WTC11 (cell line): ENCODE measurements at regions not wholly inside any gene's neighbourhood (a gene's known extent, or its start where the extent isn't known, plus 50 kb on each side); places are given as distances from the start of the nearest gene placed in this dataset.

Experiments used
- ATAC-seq: fragments of 200-7000 bp; cut with Tn5 transposase; 2 replicates; pipeline ENCODE4 v1.10.0; 2021; ENCODE audit warnings: mild to moderate bottlenecking, moderate library complexity
- CTCF ChIA-PET: fragments of 300-600 bp; sonication (Branson Sonifier 250); formaldehyde crosslinking; loops from one replicate; lab custom pipeline; 2021; ENCODE audit warnings: antibody characterized with exemption; lab: Charles Lee
- POLR2A ChIA-PET: fragments of 350-600 bp; sonication (Branson Sonifier 250); formaldehyde crosslinking; loops from one replicate; lab custom pipeline; 2021; ENCODE audit warnings: antibody characterized with exemption; lab: Charles Lee
- DNase-seq: peaks from one replicate; pipeline ENCODE4 v3.0.0; 2021; ENCODE audit warnings: low spot score
- H3K27ac Mint-ChIP-seq: 2 replicates; pipeline ENCODE4 v1.8.0; 2021; ENCODE audit warnings: mixed read lengths
- H3K27me3 Mint-ChIP-seq: 2 replicates; pipeline ENCODE4 v1.8.0; 2021; ENCODE audit warnings: low read depth, mild to moderate bottlenecking, moderate library complexity, mixed read lengths
- H3K36me3 Mint-ChIP-seq: 2 replicates; pipeline ENCODE4 v1.8.0; 2021; ENCODE audit warnings: mixed read lengths
- H3K4me1 Mint-ChIP-seq: 2 replicates; pipeline ENCODE4 v1.8.0; 2022; ENCODE audit warnings: mixed read lengths
- H3K4me3 Mint-ChIP-seq: 2 replicates; pipeline ENCODE4 v1.8.0; 2021; ENCODE audit warnings: mild to moderate bottlenecking, moderate library complexity, mixed read lengths
- H3K9me3 Mint-ChIP-seq: 2 replicates; pipeline ENCODE4 v1.8.0; 2021; ENCODE audit warnings: mixed read lengths
- ATF2 ChIP-seq: sonication (generic); formaldehyde crosslinking; IDR thresholded peaks from 2 replicates; pipeline ENCODE4 v1.8.1; 2022; ENCODE audit warnings: low read depth, missing genetic modification reagents, borderline replicate concordance
- CREM ChIP-seq: sonication (generic); formaldehyde crosslinking; IDR thresholded peaks from 2 replicates; pipeline ENCODE4 v1.8.1; 2022; ENCODE audit warnings: mild to moderate bottlenecking, missing genetic modification reagents, moderate library complexity
- ESRRA ChIP-seq: sonication (generic); formaldehyde crosslinking; IDR thresholded peaks from 2 replicates; pipeline ENCODE4 v1.8.1; 2022; ENCODE audit warnings: mild to moderate bottlenecking, missing genetic modification reagents, borderline replicate concordance
- FOXJ3 ChIP-seq: sonication (generic); formaldehyde crosslinking; IDR thresholded peaks from 2 replicates; pipeline ENCODE4 v1.9.0; 2021; ENCODE audit warnings: missing genetic modification reagents, mild to moderate bottlenecking, borderline replicate concordance
- GABPB1 ChIP-seq: sonication (generic); formaldehyde crosslinking; IDR thresholded peaks from 2 replicates; pipeline ENCODE4 v1.8.1; 2023; ENCODE audit warnings: mild to moderate bottlenecking, missing genetic modification reagents
- HMGXB4 ChIP-seq: sonication (generic); formaldehyde crosslinking; IDR thresholded peaks from 2 replicates; pipeline ENCODE4 v1.8.1; 2023; ENCODE audit warnings: mild to moderate bottlenecking, moderate library complexity, missing genetic modification reagents
- IRF2 ChIP-seq: sonication (generic); formaldehyde crosslinking; IDR thresholded peaks from 2 replicates; pipeline ENCODE4 v1.8.0; 2022; ENCODE audit warnings: low read depth, missing genetic modification reagents, borderline replicate concordance
- MXD4 ChIP-seq: fragments of 250-450 bp; sonication (Bioruptor Pico); IDR thresholded peaks from 2 replicates; pipeline ENCODE4 v1.8.0; 2021; ENCODE audit warnings: mild to moderate bottlenecking, moderate library complexity, borderline replicate concordance
- NFE2L1 ChIP-seq: sonication (generic); formaldehyde crosslinking; IDR thresholded peaks from 2 replicates; pipeline ENCODE4 v1.8.1; 2023; ENCODE audit warnings: missing genetic modification reagents
- NR3C1 ChIP-seq: sonication (generic); formaldehyde crosslinking; conservative IDR thresholded peaks from 2 replicates; pipeline ENCODE4 v1.8.1; 2023; ENCODE audit warnings: low read depth, mild to moderate bottlenecking, missing genetic modification reagents
- RORB ChIP-seq: fragments of 250-450 bp; sonication (Bioruptor Pico); IDR thresholded peaks from 2 replicates; pipeline ENCODE4 v1.9.0; 2021; ENCODE audit warnings: mild to moderate bottlenecking
- SMAD4 ChIP-seq: sonication (generic); formaldehyde crosslinking; IDR thresholded peaks from 2 replicates; pipeline ENCODE4 v1.8.0; 2022; ENCODE audit warnings: mild to moderate bottlenecking, missing genetic modification reagents
- SP1 ChIP-seq: sonication (generic); formaldehyde crosslinking; conservative IDR thresholded peaks from 2 replicates; pipeline ENCODE4 v1.8.1; 2022; ENCODE audit warnings: missing genetic modification reagents
- ZNF232 ChIP-seq: sonication (generic); formaldehyde crosslinking; IDR thresholded peaks from 2 replicates; pipeline ENCODE4 v1.8.0; 2022; ENCODE audit warnings: mild to moderate bottlenecking, missing genetic modification reagents
- ZNF396 ChIP-seq: fragments of 250-450 bp; sonication (Bioruptor Pico); IDR thresholded peaks from 2 replicates; pipeline ENCODE4 v1.8.0; 2021; ENCODE audit warnings: mild to moderate bottlenecking, moderate library complexity, borderline replicate concordance
- ZNF416 ChIP-seq: fragments of 250-450 bp; sonication (Bioruptor Pico); IDR thresholded peaks from 2 replicates; pipeline ENCODE4 v1.9.0; 2021; ENCODE audit warnings: mild to moderate bottlenecking, inconsistent platforms
- TF ChIP-seq, protein P1 (sequence below): fragments of 250-450 bp; sonication (Bioruptor Pico); IDR thresholded peaks from 2 replicates; pipeline ENCODE4 v1.9.0; 2021; ENCODE audit warnings: mild to moderate bottlenecking
- TF ChIP-seq, protein P2 (sequence below): sonication (generic); formaldehyde crosslinking; conservative IDR thresholded peaks from 2 replicates; pipeline ENCODE4 v1.8.1; 2022; ENCODE audit warnings: mild to moderate bottlenecking, missing genetic modification reagents
- TF ChIP-seq, protein P3 (sequence below): sonication (generic); formaldehyde crosslinking; IDR thresholded peaks from 2 replicates; pipeline ENCODE4 v1.8.1; 2023; ENCODE audit warnings: mild to moderate bottlenecking, missing genetic modification reagents, borderline replicate concordance

- Mint-ChIP-seq H3K27me3 (no peaks in the 10 kb centered on the region; the same call in 1 of the 2 replicates), H3K4me3 (no peak overlapping the region), H3K36me3 (peaks cover 14% of the 10 kb centered on the region), H3K27ac (no peak overlapping the region), H3K4me1 (no peaks in the 10 kb centered on the region), H3K9me3 (peaks cover 20% of the 10 kb centered on the region)
- ATAC-seq (no peak), DNase-seq (no peak)
- ChIA-PET CTCF (no interaction called here), POLR2A (no interaction called here)
- TF ChIP-seq, protein P1, sequence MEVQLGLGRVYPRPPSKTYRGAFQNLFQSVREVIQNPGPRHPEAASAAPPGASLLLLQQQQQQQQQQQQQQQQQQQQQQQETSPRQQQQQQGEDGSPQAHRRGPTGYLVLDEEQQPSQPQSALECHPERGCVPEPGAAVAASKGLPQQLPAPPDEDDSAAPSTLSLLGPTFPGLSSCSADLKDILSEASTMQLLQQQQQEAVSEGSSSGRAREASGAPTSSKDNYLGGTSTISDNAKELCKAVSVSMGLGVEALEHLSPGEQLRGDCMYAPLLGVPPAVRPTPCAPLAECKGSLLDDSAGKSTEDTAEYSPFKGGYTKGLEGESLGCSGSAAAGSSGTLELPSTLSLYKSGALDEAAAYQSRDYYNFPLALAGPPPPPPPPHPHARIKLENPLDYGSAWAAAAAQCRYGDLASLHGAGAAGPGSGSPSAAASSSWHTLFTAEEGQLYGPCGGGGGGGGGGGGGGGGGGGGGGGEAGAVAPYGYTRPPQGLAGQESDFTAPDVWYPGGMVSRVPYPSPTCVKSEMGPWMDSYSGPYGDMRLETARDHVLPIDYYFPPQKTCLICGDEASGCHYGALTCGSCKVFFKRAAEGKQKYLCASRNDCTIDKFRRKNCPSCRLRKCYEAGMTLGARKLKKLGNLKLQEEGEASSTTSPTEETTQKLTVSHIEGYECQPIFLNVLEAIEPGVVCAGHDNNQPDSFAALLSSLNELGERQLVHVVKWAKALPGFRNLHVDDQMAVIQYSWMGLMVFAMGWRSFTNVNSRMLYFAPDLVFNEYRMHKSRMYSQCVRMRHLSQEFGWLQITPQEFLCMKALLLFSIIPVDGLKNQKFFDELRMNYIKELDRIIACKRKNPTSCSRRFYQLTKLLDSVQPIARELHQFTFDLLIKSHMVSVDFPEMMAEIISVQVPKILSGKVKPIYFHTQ (CRISPR knock-in tag): no peak
- TF ChIP-seq MXD4 (CRISPR knock-in tag) (no peak), GABPB1 (CRISPR knock-in tag) (no peak), NR3C1 (CRISPR knock-in tag) (no peak), SP1 (no peak), ZNF396 (CRISPR knock-in tag) (no peak), ZNF232 (CRISPR knock-in tag) (no peak), RORB (no peak), HMGXB4 (CRISPR knock-in tag) (no peak), CREM (CRISPR knock-in tag) (no peak), SMAD4 (no peak), ESRRA (CRISPR knock-in tag) (no peak), ZNF416 (CRISPR knock-in tag) (no peak), FOXJ3 (CRISPR knock-in tag) (no peak), ATF2 (CRISPR knock-in tag) (no peak), NFE2L1 (CRISPR knock-in tag) (no peak), IRF2 (CRISPR knock-in tag) (no peak)
- TF ChIP-seq, protein P2, sequence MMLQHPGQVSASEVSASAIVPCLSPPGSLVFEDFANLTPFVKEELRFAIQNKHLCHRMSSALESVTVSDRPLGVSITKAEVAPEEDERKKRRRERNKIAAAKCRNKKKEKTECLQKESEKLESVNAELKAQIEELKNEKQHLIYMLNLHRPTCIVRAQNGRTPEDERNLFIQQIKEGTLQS (CRISPR knock-in tag): no peak
- TF ChIP-seq, protein P3, sequence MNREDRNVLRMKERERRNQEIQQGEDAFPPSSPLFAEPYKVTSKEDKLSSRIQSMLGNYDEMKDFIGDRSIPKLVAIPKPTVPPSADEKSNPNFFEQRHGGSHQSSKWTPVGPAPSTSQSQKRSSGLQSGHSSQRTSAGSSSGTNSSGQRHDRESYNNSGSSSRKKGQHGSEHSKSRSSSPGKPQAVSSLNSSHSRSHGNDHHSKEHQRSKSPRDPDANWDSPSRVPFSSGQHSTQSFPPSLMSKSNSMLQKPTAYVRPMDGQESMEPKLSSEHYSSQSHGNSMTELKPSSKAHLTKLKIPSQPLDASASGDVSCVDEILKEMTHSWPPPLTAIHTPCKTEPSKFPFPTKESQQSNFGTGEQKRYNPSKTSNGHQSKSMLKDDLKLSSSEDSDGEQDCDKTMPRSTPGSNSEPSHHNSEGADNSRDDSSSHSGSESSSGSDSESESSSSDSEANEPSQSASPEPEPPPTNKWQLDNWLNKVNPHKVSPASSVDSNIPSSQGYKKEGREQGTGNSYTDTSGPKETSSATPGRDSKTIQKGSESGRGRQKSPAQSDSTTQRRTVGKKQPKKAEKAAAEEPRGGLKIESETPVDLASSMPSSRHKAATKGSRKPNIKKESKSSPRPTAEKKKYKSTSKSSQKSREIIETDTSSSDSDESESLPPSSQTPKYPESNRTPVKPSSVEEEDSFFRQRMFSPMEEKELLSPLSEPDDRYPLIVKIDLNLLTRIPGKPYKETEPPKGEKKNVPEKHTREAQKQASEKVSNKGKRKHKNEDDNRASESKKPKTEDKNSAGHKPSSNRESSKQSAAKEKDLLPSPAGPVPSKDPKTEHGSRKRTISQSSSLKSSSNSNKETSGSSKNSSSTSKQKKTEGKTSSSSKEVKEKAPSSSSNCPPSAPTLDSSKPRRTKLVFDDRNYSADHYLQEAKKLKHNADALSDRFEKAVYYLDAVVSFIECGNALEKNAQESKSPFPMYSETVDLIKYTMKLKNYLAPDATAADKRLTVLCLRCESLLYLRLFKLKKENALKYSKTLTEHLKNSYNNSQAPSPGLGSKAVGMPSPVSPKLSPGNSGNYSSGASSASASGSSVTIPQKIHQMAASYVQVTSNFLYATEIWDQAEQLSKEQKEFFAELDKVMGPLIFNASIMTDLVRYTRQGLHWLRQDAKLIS (CRISPR knock-in tag): no peak
These were observed 119.5 kb downstream of the RPL22L1 start for GRCh38 chr3:170750478-170750830.
